ENCODE measurements at regions not wholly inside any gene's neighbourhood (a gene's known extent, or its start where the extent isn't known, plus 50 kb on each side); places are given as distances from the start of the nearest gene placed in this dataset.

GRCh38 chr1:172755099-172755498, 96.2 kb downstream of the FASLG start:
- H4K8ac ChIP-seq (replicated peaks; ENCODE audit: insufficient read length, low read depth, low read length) = no peak overlapping the region
- no peak overlapping the region for H3K14ac ChIP-seq (ENCODE audit: insufficient read depth, low read length)
- no peak overlapping the region for H4K91ac ChIP-seq (ENCODE audit: insufficient read length, low read depth, low read length)
- no peak overlapping the region for H4K5ac ChIP-seq (ENCODE audit: insufficient read length, low read depth, low read length)
- no peaks in the 10 kb centered on the region for H3K23me2 ChIP-seq (ENCODE audit: insufficient read length, low read depth, low read length, poor library complexity, severe bottlenecking)
- Mint-ChIP-seq H3K4me3 (no peak overlapping the region), H3K27ac (no peak overlapping the region), H3K4me1 (no peaks in the 10 kb centered on the region), H3K36me3 (ENCODE audit: insufficient read depth in 1 of 3, low read depth in 3 of 3) (no peaks in the 10 kb centered on the region), H3K27me3 (ENCODE audit: low read depth) (no peaks in the 10 kb centered on the region; the same call in none of the 2 replicates), H3K9me3 (no peaks in the 10 kb centered on the region)
- no peak overlapping the region for H3K4me2 ChIP-seq (ENCODE audit: insufficient read depth, insufficient read length, low read length)
- TF ChIP-seq CTCF (conservative IDR thresholded peaks at IDR 0.05) = no peak
- H3K4ac ChIP-seq (ENCODE audit: low read depth, low read length) = no peak overlapping the region
- H2BK20ac ChIP-seq (ENCODE audit: low read depth, low read length, poor library complexity, severe bottlenecking) = no peak overlapping the region
- no peak overlapping the region for H3K18ac ChIP-seq (ENCODE audit: insufficient read length, low read depth, low read length)
- H3K27me3 ChIP-seq (ENCODE audit: insufficient read depth, low read length) = no peaks in the 10 kb centered on the region
- H3K56ac ChIP-seq (ENCODE audit: insufficient read length, low read depth, low read length) = no peak overlapping the region
- no peaks in the 10 kb centered on the region for H3K4me1 ChIP-seq (ENCODE audit: insufficient read depth, low read length)
- H3K23ac ChIP-seq (ENCODE audit: insufficient read length, low read depth, low read length) = no peak overlapping the region
- no peak overlapping the region for H3T11ph ChIP-seq (ENCODE audit: low read length)
- H2BK5ac ChIP-seq (ENCODE audit: insufficient read length, low read length) = no peak overlapping the region
- H2BK12ac ChIP-seq (ENCODE audit: insufficient read length, low read depth, low read length) = no peak overlapping the region
- WGBS (ENCODE audit: extremely low coverage, insufficient read length, low lambda C conversion rate) = no CpG with 5 or more reads among the region's 7 CpGs
- no peak overlapping the region for H2BK120ac ChIP-seq (ENCODE audit: low read depth, low read length, poor library complexity, severe bottlenecking)
- no peaks in the 10 kb centered on the region for H3K79me2 ChIP-seq (ENCODE audit: insufficient read depth, low read length)
- H3K9me3 ChIP-seq (ENCODE audit: control insufficient read depth, low read depth, low read length) = no peaks in the 10 kb centered on the region
- H2BK15ac ChIP-seq (ENCODE audit: low read depth, low read length) = no peak overlapping the region
- no peak overlapping the region for H3K27ac ChIP-seq (ENCODE audit: insufficient read length, low read depth, low read length)
- no peak overlapping the region for H2AFZ ChIP-seq (ENCODE audit: low read length)
- no peak overlapping the region for H2AK5ac ChIP-seq (ENCODE audit: insufficient read length, low read length)
- H3K9ac ChIP-seq (ENCODE audit: extremely low read depth, insufficient read length, low read length) = no peak overlapping the region
- no peaks in the 10 kb centered on the region for H3K79me1 ChIP-seq (ENCODE audit: insufficient read depth, low read depth, low read length, poor library complexity, severe bottlenecking)
- H4K20me1 ChIP-seq (ENCODE audit: control insufficient read depth, insufficient read depth, insufficient read length) = no peaks in the 10 kb centered on the region
- no peak for DNase-seq

Data from H9 (cell line).